IMR-90 (cell line): ENCODE measurements at regions not wholly inside any gene's neighbourhood (a gene's known extent, or its start where the extent isn't known, plus 50 kb on each side); places are given as distances from the start of the nearest gene placed in this dataset.

Source experiments
- ATAC-seq: fragments of 200-7000 bp; cut with Tn5 transposase; 2 replicates; pipeline ENCODE4 v1.9.1; 2020; ENCODE audit warnings: low read depth, mild to moderate bottlenecking, moderate library complexity
- BruUV-seq: library from RNA; stranded (reverse); fragments of 400-500 nt; replicated peaks from 2 replicates; lab custom pipeline; 2021; lab: Mats Ljungman, UMichigan
- CTCF ChIA-PET: fragments of 300-600 bp; formaldehyde crosslinking; extraction: SDS; loops from one replicate; lab custom pipeline; 2021; ENCODE audit warnings: antibody characterized with exemption; lab: Yijun Ruan, JAX
- POLR2A ChIA-PET: fragments of 300-600 bp; sonication (Branson Sonifier 250); formaldehyde crosslinking; loops from one replicate; lab custom pipeline; 2022; ENCODE audit warnings: antibody characterized with exemption; ENCODE audit not compliant: unreplicated experiment; lab: Charles Lee
- DNase-seq: peaks from one replicate; pipeline ENCODE4 v3.0.0; 2013
- H2AFZ ChIP-seq: replicated peaks from 2 replicates; pipeline ENCODE3; 2013; ENCODE audit warnings: low read length, mild to moderate bottlenecking; ENCODE audit not compliant: poor library complexity
- H2AK5ac ChIP-seq: 2 replicates; pipeline ENCODE4 v1.6.1; 2013; ENCODE audit warnings: low read depth, low read length, inconsistent platforms
- H2AK9ac ChIP-seq: replicated peaks from 2 replicates; pipeline ENCODE3; 2013; ENCODE audit warnings: mild to moderate bottlenecking, low read depth, low read length, moderate library complexity; ENCODE audit not compliant: poor library complexity
- H2BK120ac ChIP-seq: 2 replicates; pipeline ENCODE4 v1.6.1; 2013; ENCODE audit warnings: low read depth, low read length, inconsistent platforms
- H2BK15ac ChIP-seq: 3 replicates; pipeline ENCODE4 v1.6.1; 2013; ENCODE audit warnings: low read depth, low read length, inconsistent platforms
- H2BK20ac ChIP-seq: 2 replicates; pipeline ENCODE4 v1.6.1; 2013; ENCODE audit warnings: low read depth, mild to moderate bottlenecking, inconsistent platforms, low read length, moderate library complexity
- H2BK5ac ChIP-seq: 2 replicates; pipeline ENCODE4 v1.6.1; 2013; ENCODE audit warnings: mild to moderate bottlenecking, low read depth, low read length, inconsistent platforms; ENCODE audit not compliant: poor library complexity, severe bottlenecking
- H3K14ac ChIP-seq: replicated peaks from 2 replicates; pipeline ENCODE4 v1.6.1; 2013; ENCODE audit warnings: low read depth, low read length, inconsistent platforms
- H3K18ac ChIP-seq: 2 replicates; pipeline ENCODE4 v1.6.1; 2013; ENCODE audit warnings: low read depth, low read length, control low read depth
- H3K23ac ChIP-seq: 2 replicates; pipeline ENCODE4 v1.6.1; 2013; ENCODE audit warnings: low read depth, low read length, inconsistent platforms
- H3K27ac ChIP-seq: 2 replicates; pipeline ENCODE4 v1.5.1; 2013; ENCODE audit warnings: mild to moderate bottlenecking, control low read depth, low read length; ENCODE audit not compliant: insufficient read depth
- H3K27me3 ChIP-seq: 2 replicates; pipeline ENCODE4 v1.6.1; 2013; ENCODE audit warnings: low read length; ENCODE audit not compliant: control insufficient read depth, insufficient read depth
- H3K36me3 ChIP-seq: 2 replicates; pipeline ENCODE4 v1.6.1; 2013; ENCODE audit warnings: low read length, mixed read lengths; ENCODE audit not compliant: control insufficient read depth, insufficient read depth
- H3K4ac ChIP-seq: 2 replicates; pipeline ENCODE4 v1.6.1; 2013; ENCODE audit warnings: low read depth, low read length, inconsistent platforms
- H3K4me1 ChIP-seq: 2 replicates; pipeline ENCODE4 v1.6.1; 2013; ENCODE audit warnings: low read length, mixed read lengths; ENCODE audit not compliant: control insufficient read depth, insufficient read depth
- H3K4me2 ChIP-seq: 2 replicates; pipeline ENCODE4 v1.6.1; 2013; ENCODE audit warnings: low read depth, mild to moderate bottlenecking, control low read depth, low read length, moderate library complexity
- H3K4me3 ChIP-seq: 2 replicates; pipeline ENCODE4 v1.5.1; 2013; ENCODE audit warnings: low read depth, mild to moderate bottlenecking, control low read depth, low read length, moderate library complexity; ENCODE audit not compliant: insufficient read depth
- H3K56ac ChIP-seq: 2 replicates; pipeline ENCODE4 v1.6.1; 2013; ENCODE audit warnings: low read length, inconsistent platforms; ENCODE audit not compliant: insufficient read depth; ENCODE audit errors: extremely low read depth
- H3K79me1 ChIP-seq, 2 experiments: 2 replicates each; pipeline ENCODE4 v1.6.1; 2013; ENCODE audit warnings: low read length in 2 of 2, inconsistent platforms in 1 of 2, low read depth in 1 of 2
- H3K9ac ChIP-seq: 2 replicates; pipeline ENCODE4 v1.6.1; 2013; ENCODE audit warnings: low read depth, low read length, control low read depth
- H3K9me1 ChIP-seq: 2 replicates; pipeline ENCODE4 v1.6.1; 2013; ENCODE audit warnings: low read length, inconsistent platforms; ENCODE audit not compliant: insufficient read depth
- H3K9me3 ChIP-seq: 2 replicates; pipeline ENCODE4 v1.6.1; 2013; ENCODE audit warnings: low read length; ENCODE audit not compliant: control insufficient read depth, insufficient read depth
- H4K20me1 ChIP-seq: 2 replicates; pipeline ENCODE4 v1.6.1; 2013; ENCODE audit warnings: low read length, inconsistent platforms; ENCODE audit not compliant: insufficient read depth
- H4K5ac ChIP-seq: 2 replicates; pipeline ENCODE4 v1.6.1; 2013; ENCODE audit warnings: mild to moderate bottlenecking, low read depth, low read length, control low read depth
- H4K8ac ChIP-seq, 2 experiments: 2 replicates each; pipeline ENCODE4 v1.6.1; 2013; ENCODE audit warnings: low read depth in 2 of 2, low read length in 2 of 2, control low read depth in 1 of 2, inconsistent platforms in 1 of 2
- H4K91ac ChIP-seq: 2 replicates; pipeline ENCODE4 v1.6.1; 2013; ENCODE audit warnings: low read depth, low read length, inconsistent platforms; ENCODE audit not compliant: insufficient read depth
- CEBPB ChIP-seq: IDR thresholded peaks from 2 replicates; pipeline ENCODE4 v1.6.1; 2012; ENCODE audit warnings: low read depth, low read length, improper control_type of control experiment
- WGBS, 2 experiments: methylation state at CpG; one replicate each; pipeline versions ENCODE4 v1.1.5 to v1.1.7; 2013; ENCODE audit warnings: missing lambda C conversion rate in 2 of 2; ENCODE audit not compliant: insufficient read length in 1 of 2; ENCODE audit errors: extremely low coverage in 2 of 2; 5-methylcytosine and 5-hydroxymethylcytosine counted together
- dilution Hi-C: fragments of 300-500 bp; cut with HindIII; formaldehyde crosslinking; loops from one replicate; pipeline ENCODE4 v1.14.3; 2018; ENCODE audit warnings: low sequenced_read_pairs; ENCODE audit not compliant: unreplicated experiment
- in situ Hi-C: fragments of 300-500 bp; cut with MboI; formaldehyde crosslinking; loops from 3 replicates; pipeline ENCODE4 v1.14.3; 2019; ENCODE audit warnings: low sequenced_read_pairs, inconsistent platforms, mixed read lengths
- intact Hi-C: fragments of 100-400 bp; cut with micrococcal nuclease; formaldehyde crosslinking; loops from 2 replicates; pipeline ENCODE4 v1.10.0; 2022

- H3K4me1 ChIP-seq = no peaks in the 10 kb centered on the region; the same call in 1 of the 2 replicates
- intact Hi-C loops = no loop called here
- no peaks in the 10 kb centered on the region for H3K79me1 ChIP-seq
- WGBS, 2 experiments = no CpG with 5 or more reads among the region's 2 CpGs
- no peaks in the 10 kb centered on the region for H3K27me3 ChIP-seq
- ChIA-PET POLR2A (no interaction called here), CTCF (no interaction called here)
- H2AK5ac ChIP-seq = no peak overlapping the region
- DNase-seq (peak; percentile 2), ATAC-seq (no peak)
- H3K9me3 ChIP-seq = no peaks in the 10 kb centered on the region
- no peak overlapping the region for H2AK9ac ChIP-seq
- no peak overlapping the region; the same call in 1 of the 2 replicates for H4K91ac ChIP-seq
- H3K14ac ChIP-seq = no peak overlapping the region
- H4K8ac ChIP-seq = no peak overlapping the region
- H3K4me2 ChIP-seq = no peak overlapping the region
- no TSS peak for BruUV-seq
- no peaks in the 10 kb centered on the region for H4K20me1 ChIP-seq
- in situ Hi-C loops = no loop called here
- dilution Hi-C loops = no loop called here
- H2BK5ac ChIP-seq = no peak overlapping the region
- H2BK20ac ChIP-seq = no peak overlapping the region
- no peak overlapping the region for H2BK120ac ChIP-seq
- H2BK15ac ChIP-seq = no peak overlapping the region
- H3K27ac ChIP-seq = no peak overlapping the region
- no peaks in the 10 kb centered on the region for H3K9me1 ChIP-seq
- TF ChIP-seq CEBPB = no peak
- no peak overlapping the region for H2AFZ ChIP-seq
- no peak overlapping the region for H3K4ac ChIP-seq
- H3K4me3 ChIP-seq = no peak overlapping the region
- no peak overlapping the region for H4K5ac ChIP-seq
- H3K18ac ChIP-seq = no peak overlapping the region
- H3K9ac ChIP-seq = no peak overlapping the region
- no peak overlapping the region for H3K56ac ChIP-seq
- H3K23ac ChIP-seq = no peak overlapping the region
- no peaks in the 10 kb centered on the region for H3K36me3 ChIP-seq
Observed at GRCh38 chr1:193850745-193851144, 664.3 kb upstream of the B3GALT2 start.
